H9 (cell line): ENCODE measurements at regions not wholly inside any gene's neighbourhood (a gene's known extent, or its start where the extent isn't known, plus 50 kb on each side); places are given as distances from the start of the nearest gene placed in this dataset.

Experiments
- DNase-seq: peaks from one replicate; pipeline ENCODE4 v3.0.0-alpha.2; 2017
- H2AFZ ChIP-seq: one replicate; pipeline ENCODE4 v1.6.1; 2013; ENCODE audit warnings: mild to moderate bottlenecking, low read length, control low read depth, moderate library complexity
- H2AK5ac ChIP-seq: 2 replicates; pipeline ENCODE4 v1.6.1; 2013; ENCODE audit warnings: low read length, control low read depth, mixed read lengths; ENCODE audit not compliant: insufficient read length
- H2BK120ac ChIP-seq: one replicate; pipeline ENCODE4 v1.6.1; 2013; ENCODE audit warnings: low read depth, mild to moderate bottlenecking, low read length, control low read depth, inconsistent platforms; ENCODE audit not compliant: poor library complexity, severe bottlenecking
- H2BK12ac ChIP-seq: 2 replicates; pipeline ENCODE4 v1.6.1; 2013; ENCODE audit warnings: low read length, control low read depth, mixed read lengths, low read depth; ENCODE audit not compliant: insufficient read length
- H2BK15ac ChIP-seq: 2 replicates; pipeline ENCODE4 v1.6.1; 2013; ENCODE audit warnings: low read depth, low read length, control low read depth
- H2BK20ac ChIP-seq: one replicate; pipeline ENCODE4 v1.6.1; 2013; ENCODE audit warnings: low read depth, mild to moderate bottlenecking, low read length, control low read depth, inconsistent platforms; ENCODE audit not compliant: poor library complexity, severe bottlenecking
- H2BK5ac ChIP-seq: 2 replicates; pipeline ENCODE4 v1.6.1; 2013; ENCODE audit warnings: low read length, control low read depth, mixed read lengths; ENCODE audit not compliant: insufficient read length
- H3K14ac ChIP-seq: 2 replicates; pipeline ENCODE4 v1.6.1; 2013; ENCODE audit warnings: low read length, control low read depth; ENCODE audit not compliant: insufficient read depth
- H3K18ac ChIP-seq: 2 replicates; pipeline ENCODE4 v1.6.1; 2013; ENCODE audit warnings: low read depth, mild to moderate bottlenecking, mixed read lengths, low read length, control low read depth; ENCODE audit not compliant: insufficient read length
- H3K23ac ChIP-seq: 2 replicates; pipeline ENCODE4 v1.6.1; 2013; ENCODE audit warnings: low read length, control low read depth, mixed read lengths, low read depth; ENCODE audit not compliant: insufficient read length
- H3K23me2 ChIP-seq: 2 replicates; pipeline ENCODE4 v1.6.1; 2013; ENCODE audit warnings: low read depth, mild to moderate bottlenecking, mixed read lengths, low read length, control low read depth; ENCODE audit not compliant: insufficient read length, poor library complexity, severe bottlenecking
- H3K27ac ChIP-seq: 2 replicates; pipeline ENCODE4 v1.5.1; 2013; ENCODE audit warnings: low read length, control low read depth, mixed read lengths, low read depth; ENCODE audit not compliant: insufficient read length
- H3K27me3 ChIP-seq: 2 replicates; pipeline ENCODE4 v1.6.1; 2013; ENCODE audit warnings: low read length, control low read depth, inconsistent platforms; ENCODE audit not compliant: insufficient read depth
- H3K4ac ChIP-seq: 2 replicates; pipeline ENCODE4 v1.6.1; 2013; ENCODE audit warnings: low read depth, mild to moderate bottlenecking, control low read depth, inconsistent platforms, low read length, moderate library complexity
- H3K4me1 ChIP-seq: 2 replicates; pipeline ENCODE4 v1.6.1; 2013; ENCODE audit warnings: low read length, control low read depth, inconsistent platforms; ENCODE audit not compliant: insufficient read depth
- H3K4me2 ChIP-seq: 2 replicates; pipeline ENCODE4 v1.6.1; 2013; ENCODE audit warnings: low read length, control low read depth, mixed read lengths; ENCODE audit not compliant: insufficient read length, insufficient read depth
- H3K56ac ChIP-seq: 2 replicates; pipeline ENCODE4 v1.6.1; 2013; ENCODE audit warnings: low read depth, mild to moderate bottlenecking, mixed read lengths, low read length, control low read depth; ENCODE audit not compliant: insufficient read length
- H3K79me1 ChIP-seq: 2 replicates; pipeline ENCODE4 v1.6.1; 2013; ENCODE audit warnings: low read depth, mild to moderate bottlenecking, moderate library complexity, low read length, control low read depth, inconsistent platforms; ENCODE audit not compliant: insufficient read depth, poor library complexity, severe bottlenecking
- H3K79me2 ChIP-seq: 2 replicates; pipeline ENCODE4 v1.6.1; 2013; ENCODE audit warnings: low read length, control low read depth, inconsistent platforms; ENCODE audit not compliant: insufficient read depth
- H3K9ac ChIP-seq: 2 replicates; pipeline ENCODE4 v1.6.1; 2013; ENCODE audit warnings: low read length, control low read depth, mixed read lengths; ENCODE audit not compliant: insufficient read length; ENCODE audit errors: extremely low read depth
- H3K9me3 ChIP-seq: one replicate; pipeline ENCODE4 v1.6.1; 2013; ENCODE audit warnings: low read depth, low read length, inconsistent platforms; ENCODE audit not compliant: control insufficient read depth
- H3T11ph ChIP-seq: one replicate; pipeline ENCODE4 v1.6.1; 2013; ENCODE audit warnings: mild to moderate bottlenecking, low read length, control low read depth, inconsistent platforms
- H4K20me1 ChIP-seq: one replicate; pipeline ENCODE4 v1.6.1; 2013; ENCODE audit not compliant: control insufficient read depth, insufficient read length, insufficient read depth
- H4K5ac ChIP-seq: 2 replicates; pipeline ENCODE4 v1.6.1; 2013; ENCODE audit warnings: low read depth, mild to moderate bottlenecking, mixed read lengths, low read length, control low read depth; ENCODE audit not compliant: insufficient read length
- H4K8ac ChIP-seq: replicated peaks from 2 replicates; pipeline ENCODE4 v1.6.1; 2013; ENCODE audit warnings: low read length, control low read depth, mixed read lengths, low read depth; ENCODE audit not compliant: insufficient read length
- H4K91ac ChIP-seq: 2 replicates; pipeline ENCODE4 v1.6.1; 2013; ENCODE audit warnings: low read depth, mild to moderate bottlenecking, moderate library complexity, mixed read lengths, low read length, control low read depth; ENCODE audit not compliant: insufficient read length
- H3K27ac Mint-ChIP-seq, 3 experiments: 2 replicates in 2 of 3; 3 replicates in 1 of 3; pipeline ENCODE4 v1.8.0; 2020 to 2021; ENCODE audit warnings: mixed read lengths in 3 of 3, mild to moderate bottlenecking in 1 of 3, moderate library complexity in 1 of 3
- H3K27me3 Mint-ChIP-seq: 2 replicates; pipeline ENCODE4 v1.8.0; 2021; ENCODE audit warnings: low read depth, mild to moderate bottlenecking, moderate library complexity, mixed read lengths
- H3K36me3 Mint-ChIP-seq, 3 experiments: 2 replicates in 2 of 3; 3 replicates in 1 of 3; pipeline ENCODE4 v1.8.0; 2020 to 2021; ENCODE audit warnings: low read depth in 3 of 3, mixed read lengths in 3 of 3; ENCODE audit not compliant: insufficient read depth in 1 of 3
- H3K4me1 Mint-ChIP-seq, 2 experiments: 2 replicates each; pipeline ENCODE4 v1.8.0; 2020; ENCODE audit warnings: mixed read lengths in 2 of 2
- H3K4me3 Mint-ChIP-seq, 2 experiments: 2 replicates in 1 of 2; 3 replicates in 1 of 2; pipeline ENCODE4 v1.8.0; 2020 to 2021; ENCODE audit warnings: mild to moderate bottlenecking in 2 of 2, mixed read lengths in 2 of 2, moderate library complexity in 1 of 2
- H3K9me3 Mint-ChIP-seq, 2 experiments: 2 replicates in 1 of 2; 3 replicates in 1 of 2; pipeline ENCODE4 v1.8.0; 2020; ENCODE audit warnings: mild to moderate bottlenecking in 2 of 2, mixed read lengths in 2 of 2, moderate library complexity in 1 of 2
- WGBS: extraction: QIAGEN DNeasy Blood & Tissue Kit; methylation state at CpG from one replicate; pipeline ENCODE4 v1.1.7; 2013; ENCODE audit warnings: missing lambda C conversion rate, low lambda C conversion rate, mixed read lengths; ENCODE audit not compliant: insufficient read length; ENCODE audit errors: extremely low coverage; 5-methylcytosine and 5-hydroxymethylcytosine counted together
- TF ChIP-seq, protein P1 (sequence below): fragments of 200-600 bp; sonication (generic); conservative IDR thresholded peaks from 3 replicates; pipeline ENCODE4 v1.8.0; 2021; ENCODE audit warnings: antibody characterized with exemption, mild to moderate bottlenecking

DNA sequence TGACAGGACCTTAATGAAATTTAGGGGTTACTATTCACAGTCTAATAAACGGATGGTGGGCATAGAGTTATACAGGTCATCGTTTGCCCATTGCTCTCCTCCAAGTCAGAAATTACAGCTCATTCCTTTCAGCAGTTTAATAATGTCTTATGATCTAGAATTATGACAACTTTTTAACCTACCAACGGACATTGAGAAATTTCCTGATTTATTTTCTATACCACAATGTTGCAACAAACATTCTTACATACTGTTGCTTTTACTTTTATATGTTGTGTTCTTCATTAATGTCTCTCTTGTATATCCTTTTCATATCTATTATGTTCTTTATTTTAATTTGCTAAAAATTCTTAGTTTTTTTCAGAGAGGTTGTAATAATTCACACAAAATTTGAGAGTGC is 152.8 kb upstream of the PRLR start:
- no peaks in the 10 kb centered on the region for H3K4me1 ChIP-seq
- no peak overlapping the region for H3K23ac ChIP-seq
- no peak overlapping the region for H4K91ac ChIP-seq
- H3K79me2 ChIP-seq = no peaks in the 10 kb centered on the region
- H3K56ac ChIP-seq = no peak overlapping the region
- H3K4ac ChIP-seq = no peak overlapping the region
- H3K9ac ChIP-seq = no peak overlapping the region
- H3K14ac ChIP-seq = no peak overlapping the region
- H3K27me3 ChIP-seq = no peaks in the 10 kb centered on the region
- no peak overlapping the region for H2AFZ ChIP-seq
- no peak overlapping the region for H2BK15ac ChIP-seq
- H3K27me3 Mint-ChIP-seq = no peaks in the 10 kb centered on the region
- H2BK12ac ChIP-seq = no peak overlapping the region
- H3K4me2 ChIP-seq = no peak overlapping the region
- H4K8ac ChIP-seq = no peak overlapping the region
- H3K36me3 Mint-ChIP-seq = no peaks in the 10 kb centered on the region
- H3K9me3 ChIP-seq = no peaks in the 10 kb centered on the region
- no peak overlapping the region for H2BK120ac ChIP-seq
- no peak overlapping the region for H3K4me3 Mint-ChIP-seq
- H3K4me1 Mint-ChIP-seq = no peaks in the 10 kb centered on the region
- no peak for DNase-seq
- H3K18ac ChIP-seq = no peak overlapping the region
- no peaks in the 10 kb centered on the region; a peak in 2 of 5 replicates for H3K9me3 Mint-ChIP-seq
- no peak overlapping the region for H4K5ac ChIP-seq
- H3T11ph ChIP-seq = no peak overlapping the region
- WGBS = no CpG with 5 or more reads among the region's 3 CpGs
- no peak overlapping the region for H2AK5ac ChIP-seq
- TF ChIP-seq, protein P1, sequence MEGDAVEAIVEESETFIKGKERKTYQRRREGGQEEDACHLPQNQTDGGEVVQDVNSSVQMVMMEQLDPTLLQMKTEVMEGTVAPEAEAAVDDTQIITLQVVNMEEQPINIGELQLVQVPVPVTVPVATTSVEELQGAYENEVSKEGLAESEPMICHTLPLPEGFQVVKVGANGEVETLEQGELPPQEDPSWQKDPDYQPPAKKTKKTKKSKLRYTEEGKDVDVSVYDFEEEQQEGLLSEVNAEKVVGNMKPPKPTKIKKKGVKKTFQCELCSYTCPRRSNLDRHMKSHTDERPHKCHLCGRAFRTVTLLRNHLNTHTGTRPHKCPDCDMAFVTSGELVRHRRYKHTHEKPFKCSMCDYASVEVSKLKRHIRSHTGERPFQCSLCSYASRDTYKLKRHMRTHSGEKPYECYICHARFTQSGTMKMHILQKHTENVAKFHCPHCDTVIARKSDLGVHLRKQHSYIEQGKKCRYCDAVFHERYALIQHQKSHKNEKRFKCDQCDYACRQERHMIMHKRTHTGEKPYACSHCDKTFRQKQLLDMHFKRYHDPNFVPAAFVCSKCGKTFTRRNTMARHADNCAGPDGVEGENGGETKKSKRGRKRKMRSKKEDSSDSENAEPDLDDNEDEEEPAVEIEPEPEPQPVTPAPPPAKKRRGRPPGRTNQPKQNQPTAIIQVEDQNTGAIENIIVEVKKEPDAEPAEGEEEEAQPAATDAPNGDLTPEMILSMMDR = no peak
- H3K27ac Mint-ChIP-seq = no peak overlapping the region
- no peaks in the 10 kb centered on the region for H4K20me1 ChIP-seq
- H3K23me2 ChIP-seq = no peaks in the 10 kb centered on the region
- H2BK5ac ChIP-seq = no peak overlapping the region
- H3K79me1 ChIP-seq = no peaks in the 10 kb centered on the region
- no peak overlapping the region for H3K27ac ChIP-seq
- no peak overlapping the region for H2BK20ac ChIP-seq
